Kidney epithelial cell (primary cell): ENCODE measurements at regions not wholly inside any gene's neighbourhood (a gene's known extent, or its start where the extent isn't known, plus 50 kb on each side); places are given as distances from the start of the nearest gene placed in this dataset.

Experiments used
- DNase-seq: peaks from one replicate; pipeline ENCODE4 v3.0.0-alpha.2; 2010; ENCODE audit warnings: low read depth
- H3K27me3 ChIP-seq: 2 replicates; pipeline ENCODE4 v1.6.0; 2011; ENCODE audit warnings: low read length; ENCODE audit not compliant: control insufficient read depth, insufficient read depth
- H3K36me3 ChIP-seq: 2 replicates; pipeline ENCODE4 v1.5.1; 2011; ENCODE audit warnings: low read length; ENCODE audit not compliant: control insufficient read depth, insufficient read depth
- H3K4me3 ChIP-seq: 2 replicates; pipeline ENCODE4 v1.5.1; 2011; ENCODE audit warnings: low read depth, mild to moderate bottlenecking, control low read depth, low read length
- TF ChIP-seq, protein P1 (sequence below): IDR thresholded peaks from 2 replicates; pipeline ENCODE4 v1.5.1; 2011; ENCODE audit warnings: mild to moderate bottlenecking, moderate library complexity, low read length, control low read depth, inconsistent platforms; ENCODE audit not compliant: insufficient read depth, poor library complexity, severe bottlenecking

GRCh38 chr7:417973-418601 lies 101.6 kb downstream of the PDGFA start:
- no peak for DNase-seq
- TF ChIP-seq, protein P1, sequence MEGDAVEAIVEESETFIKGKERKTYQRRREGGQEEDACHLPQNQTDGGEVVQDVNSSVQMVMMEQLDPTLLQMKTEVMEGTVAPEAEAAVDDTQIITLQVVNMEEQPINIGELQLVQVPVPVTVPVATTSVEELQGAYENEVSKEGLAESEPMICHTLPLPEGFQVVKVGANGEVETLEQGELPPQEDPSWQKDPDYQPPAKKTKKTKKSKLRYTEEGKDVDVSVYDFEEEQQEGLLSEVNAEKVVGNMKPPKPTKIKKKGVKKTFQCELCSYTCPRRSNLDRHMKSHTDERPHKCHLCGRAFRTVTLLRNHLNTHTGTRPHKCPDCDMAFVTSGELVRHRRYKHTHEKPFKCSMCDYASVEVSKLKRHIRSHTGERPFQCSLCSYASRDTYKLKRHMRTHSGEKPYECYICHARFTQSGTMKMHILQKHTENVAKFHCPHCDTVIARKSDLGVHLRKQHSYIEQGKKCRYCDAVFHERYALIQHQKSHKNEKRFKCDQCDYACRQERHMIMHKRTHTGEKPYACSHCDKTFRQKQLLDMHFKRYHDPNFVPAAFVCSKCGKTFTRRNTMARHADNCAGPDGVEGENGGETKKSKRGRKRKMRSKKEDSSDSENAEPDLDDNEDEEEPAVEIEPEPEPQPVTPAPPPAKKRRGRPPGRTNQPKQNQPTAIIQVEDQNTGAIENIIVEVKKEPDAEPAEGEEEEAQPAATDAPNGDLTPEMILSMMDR = no peak
- H3K36me3 ChIP-seq = no peaks in the 10 kb centered on the region

DNA sequence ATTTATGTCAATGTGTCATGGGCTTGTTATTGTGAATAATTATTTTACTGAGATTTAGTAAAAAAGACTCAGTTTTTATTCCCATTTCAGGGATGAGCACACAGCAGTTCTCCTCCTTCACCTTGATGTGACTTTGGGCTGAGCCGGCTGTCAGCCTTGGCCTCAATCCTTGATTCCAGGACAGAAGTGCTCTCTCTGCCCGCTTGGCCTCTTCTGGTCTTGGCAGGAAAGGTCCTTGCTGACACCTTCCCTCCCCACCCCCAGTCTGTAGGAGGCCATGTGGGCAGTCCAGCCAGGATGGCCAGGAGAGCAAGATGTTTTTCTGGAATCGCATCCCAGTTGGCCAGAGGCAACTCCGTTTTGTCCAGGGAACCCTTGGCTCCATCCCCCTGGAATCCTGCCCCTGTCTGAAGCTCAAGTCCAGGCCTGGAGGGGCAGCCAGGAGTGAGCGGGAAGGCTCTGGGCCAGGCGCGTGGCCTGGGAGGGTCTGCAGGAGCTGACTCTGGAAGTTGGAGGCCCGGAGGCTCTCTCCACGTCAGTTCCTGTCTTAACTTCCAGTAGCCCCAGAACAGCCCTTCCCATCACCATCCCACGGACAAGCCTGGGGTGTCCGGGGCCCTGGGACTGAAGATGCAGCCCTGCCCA lies 100.9 kb downstream of the PDGFA start:
- H3K36me3 ChIP-seq = no peaks in the 10 kb centered on the region
- no peaks in the 10 kb centered on the region for H3K27me3 ChIP-seq
- TF ChIP-seq, protein P1 = no peak
- H3K4me3 ChIP-seq = no peak overlapping the region
- no peak for DNase-seq

More at GRCh38 chr7:417973-418601, 101.6 kb downstream of the PDGFA start:
- H3K27me3 ChIP-seq = no peaks in the 10 kb centered on the region
- no peak overlapping the region for H3K4me3 ChIP-seq

GRCh38 chr7:420142-421093 lies 99.2 kb downstream of the PDGFA start:
- Histone ChIP-seq H3K4me3 (no peak overlapping the region), H3K36me3 (no peaks in the 10 kb centered on the region), H3K27me3 (no peaks in the 10 kb centered on the region)
- no peak for DNase-seq
- TF ChIP-seq, protein P1 = no peak

DNA sequence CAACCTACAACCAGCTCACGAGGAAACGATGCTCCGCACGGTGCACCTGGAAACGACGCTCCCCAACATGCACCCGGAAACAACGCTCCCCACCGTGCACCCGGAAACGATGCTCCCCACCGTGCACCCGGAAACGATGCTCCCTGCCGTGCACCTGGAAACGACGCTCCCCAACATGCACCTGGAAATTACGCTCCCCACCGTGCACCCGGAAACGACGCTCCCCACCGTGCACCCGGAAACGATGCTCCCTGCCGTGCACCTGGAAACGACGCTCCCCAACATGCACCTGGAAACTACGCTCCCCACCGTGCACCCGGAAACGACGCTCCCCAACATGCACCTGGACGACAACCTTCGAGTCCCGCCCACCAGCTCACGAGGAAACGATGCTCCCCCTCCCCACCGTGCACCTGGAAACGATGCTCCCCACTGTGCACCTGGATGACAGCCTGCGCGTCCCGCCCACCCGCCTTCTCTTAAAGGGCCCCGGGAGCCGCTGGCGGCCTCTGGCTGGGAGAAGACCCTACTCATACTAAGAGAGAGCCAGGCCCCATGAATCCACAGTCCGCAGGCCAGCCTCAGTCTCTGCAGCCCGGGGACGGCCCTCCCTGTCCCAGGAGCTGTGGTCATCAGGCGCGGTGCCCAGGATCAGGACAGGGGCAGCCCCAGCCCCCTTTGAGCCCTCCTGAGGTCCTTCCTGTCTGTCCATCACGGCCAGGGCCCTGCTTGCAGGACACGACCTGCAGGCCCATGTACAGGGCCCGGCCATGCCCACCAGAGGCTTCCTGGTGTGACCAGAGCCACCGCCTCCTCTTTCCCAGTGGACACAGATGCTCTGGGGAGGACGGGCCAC lies 98.3 kb downstream of the PDGFA start:
- Histone ChIP-seq H3K27me3 (no peaks in the 10 kb centered on the region), H3K36me3 (no peaks in the 10 kb centered on the region), H3K4me3 (no peak overlapping the region)
- DNase-seq = no peak
- TF ChIP-seq, protein P1 = no peak

DNA sequence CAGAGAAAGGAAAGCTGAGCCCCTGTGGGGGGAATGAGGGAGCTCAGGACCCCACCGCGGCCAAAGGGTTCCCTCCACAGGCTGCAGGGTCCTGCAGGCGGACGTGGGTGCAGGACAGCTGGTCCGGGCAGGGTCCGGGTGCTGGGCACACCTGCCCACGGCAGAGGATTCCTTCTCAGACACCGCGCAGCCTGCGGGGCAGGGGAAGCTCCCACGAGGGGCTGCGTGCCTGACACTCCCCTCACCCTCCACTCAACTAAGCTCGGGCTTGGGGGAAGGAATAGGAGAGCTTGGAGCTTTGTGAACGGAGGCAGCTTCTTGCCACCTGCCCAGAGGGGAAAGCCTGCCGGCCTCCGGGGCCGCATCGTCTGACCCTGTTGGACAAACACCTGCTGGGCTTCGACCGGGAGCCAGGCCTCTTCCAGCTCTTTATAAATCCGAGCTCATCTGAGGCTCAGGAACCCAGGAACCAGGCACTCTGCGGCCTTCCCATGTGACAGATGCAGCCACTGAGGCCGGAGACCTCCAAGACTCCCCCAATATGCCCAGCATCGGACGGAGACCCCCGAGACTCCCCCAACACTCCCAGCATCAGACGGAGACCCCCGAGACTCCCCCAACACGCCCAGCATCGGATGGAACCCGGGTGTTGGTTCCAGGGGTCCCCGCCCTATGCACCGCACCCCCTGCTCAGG lies 97.3 kb downstream of the PDGFA start:
- no peak for DNase-seq
- Histone ChIP-seq H3K36me3 (no peaks in the 10 kb centered on the region), H3K4me3 (no peak overlapping the region), H3K27me3 (no peaks in the 10 kb centered on the region)
- TF ChIP-seq, protein P1 = no peak
